NCI-H1417 (cell line): ENCODE measurements at regions not wholly inside any gene's neighbourhood (a gene's known extent, or its start where the extent isn't known, plus 50 kb on each side); places are given as distances from the start of the nearest gene placed in this dataset.
A peak's percentile ranks its signal among the peaks of the same experiment; 100 is the strongest.
"Not testable (repeated sequence)": the region's sequence is repeated elsewhere in the genome, so short reads cannot be mapped to it uniquely, and the experiment has no call there.

ENCODE experiments used
- DNase-seq, 3 experiments: peaks; one replicate each; lab custom pipeline; 2025; lab: John Stamatoyannopoulos, UW

- no peak for DNase-seq
Observed at GRCh38 chr2:182638667-182639066, 77.4 kb upstream of the DNAJC10 start.

- DNase-seq = no peak
Observed at GRCh38 chr2:182639971-182640370, 76.1 kb upstream of the DNAJC10 start.

GRCh38 chr2:182642328-182642727 lies 73.7 kb upstream of the DNAJC10 start:
- DNase-seq = no peak

GRCh38 chr2:182646763-182647498 lies 69.1 kb upstream of the DNAJC10 start:
- DNase-seq = no peak

- no peak for DNase-seq
Observed at GRCh38 chr2:182647499-182647787, 68.6 kb upstream of the DNAJC10 start.

- peak; percentile 37 to 86 (median 59) for DNase-seq
Observed at GRCh38 chr2:182649316-182649715, 66.7 kb upstream of the DNAJC10 start.

GRCh38 chr2:182650704-182651103 lies 65.4 kb upstream of the DNAJC10 start:
- peak; percentile 12 to 76 (median 19) for DNase-seq

- no peak for DNase-seq
Observed at GRCh38 chr2:182652326-182652725, 63.7 kb upstream of the DNAJC10 start.

- DNase-seq = peak in 1 of 3 experiments; percentile 27
Observed at GRCh38 chr2:182655750-182656149, 60.3 kb upstream of the DNAJC10 start.

- no peak for DNase-seq
Observed at GRCh38 chr2:182664212-182664611, 51.8 kb upstream of the DNAJC10 start.

GRCh38 chr2:182665500-182665899 lies 50.6 kb upstream of the DNAJC10 start:
- not testable (repeated sequence) for DNase-seq
